ENCODE measurements at regions not wholly inside any gene's neighbourhood (a gene's known extent, or its start where the extent isn't known, plus 50 kb on each side); places are given as distances from the start of the nearest gene placed in this dataset.

- TF ChIP-seq, protein P1, sequence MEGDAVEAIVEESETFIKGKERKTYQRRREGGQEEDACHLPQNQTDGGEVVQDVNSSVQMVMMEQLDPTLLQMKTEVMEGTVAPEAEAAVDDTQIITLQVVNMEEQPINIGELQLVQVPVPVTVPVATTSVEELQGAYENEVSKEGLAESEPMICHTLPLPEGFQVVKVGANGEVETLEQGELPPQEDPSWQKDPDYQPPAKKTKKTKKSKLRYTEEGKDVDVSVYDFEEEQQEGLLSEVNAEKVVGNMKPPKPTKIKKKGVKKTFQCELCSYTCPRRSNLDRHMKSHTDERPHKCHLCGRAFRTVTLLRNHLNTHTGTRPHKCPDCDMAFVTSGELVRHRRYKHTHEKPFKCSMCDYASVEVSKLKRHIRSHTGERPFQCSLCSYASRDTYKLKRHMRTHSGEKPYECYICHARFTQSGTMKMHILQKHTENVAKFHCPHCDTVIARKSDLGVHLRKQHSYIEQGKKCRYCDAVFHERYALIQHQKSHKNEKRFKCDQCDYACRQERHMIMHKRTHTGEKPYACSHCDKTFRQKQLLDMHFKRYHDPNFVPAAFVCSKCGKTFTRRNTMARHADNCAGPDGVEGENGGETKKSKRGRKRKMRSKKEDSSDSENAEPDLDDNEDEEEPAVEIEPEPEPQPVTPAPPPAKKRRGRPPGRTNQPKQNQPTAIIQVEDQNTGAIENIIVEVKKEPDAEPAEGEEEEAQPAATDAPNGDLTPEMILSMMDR (IDR thresholded peaks at IDR 0.05): no peak
- TF ChIP-seq POLR2A (IDR thresholded peaks at IDR 0.05): no peak
These were observed 204.9 kb downstream of the EPM2A start for GRCh38 chr6:145530454-145530853.
